Mucosa of stomach (tissue), 1 donor: ENCODE measurements at regions not wholly inside any gene's neighbourhood (a gene's known extent, or its start where the extent isn't known, plus 50 kb on each side); places are given as distances from the start of the nearest gene placed in this dataset.

Experiments used
- H3K27me3 ChIP-seq: one replicate; pipeline ENCODE4 v1.7.0; 2013; ENCODE audit warnings: mild to moderate bottlenecking, low read length; ENCODE audit not compliant: control insufficient read depth, insufficient read depth
- H3K36me3 ChIP-seq: one replicate; pipeline ENCODE4 v1.7.0; 2013; ENCODE audit warnings: low read length; ENCODE audit not compliant: control insufficient read depth, insufficient read depth
- H3K4me1 ChIP-seq: one replicate; pipeline ENCODE4 v1.7.0; 2013; ENCODE audit warnings: mild to moderate bottlenecking, low read length; ENCODE audit not compliant: control insufficient read depth, insufficient read depth
- H3K4me3 ChIP-seq: one replicate; pipeline ENCODE4 v1.7.0; 2013; ENCODE audit warnings: low read length
- H3K9ac ChIP-seq: one replicate; pipeline ENCODE4 v1.7.0; 2013; ENCODE audit warnings: mild to moderate bottlenecking, low read length, moderate library complexity
- H3K9me3 ChIP-seq: one replicate; pipeline ENCODE4 v1.7.0; 2013; ENCODE audit warnings: mild to moderate bottlenecking, low read length, moderate library complexity; ENCODE audit not compliant: control insufficient read depth
- donor health status: Pancreatic carcinoma.

DNA sequence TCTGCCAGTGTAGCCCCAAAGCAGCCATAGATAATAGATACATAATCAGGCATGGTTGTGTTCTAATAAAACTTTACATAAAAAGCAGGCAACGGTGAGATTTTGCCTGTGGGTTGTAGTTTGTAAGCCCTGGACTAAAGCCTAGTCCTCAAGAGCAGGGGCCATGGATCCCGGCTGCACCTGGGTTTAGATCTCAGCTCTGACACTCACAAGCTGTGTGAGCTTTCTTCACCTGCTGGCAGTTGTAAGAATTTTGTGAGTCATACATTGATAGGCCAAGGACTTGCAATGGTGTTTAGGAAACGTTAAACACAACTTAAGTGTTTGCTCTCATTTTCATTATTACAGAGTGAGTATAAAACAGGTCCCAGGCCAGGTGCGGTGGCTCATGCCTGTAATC, 395.8 kb upstream of the TBX3 start:
- H3K36me3 ChIP-seq, result no peaks in the 10 kb centered on the region
- H3K4me3 ChIP-seq, result no peak overlapping the region
- no peaks in the 10 kb centered on the region for H3K27me3 ChIP-seq
- H3K4me1 ChIP-seq, result peaks cover 14% of the 10 kb centered on the region
- H3K9ac ChIP-seq, result no peak overlapping the region
- no peaks in the 10 kb centered on the region for H3K9me3 ChIP-seq

DNA sequence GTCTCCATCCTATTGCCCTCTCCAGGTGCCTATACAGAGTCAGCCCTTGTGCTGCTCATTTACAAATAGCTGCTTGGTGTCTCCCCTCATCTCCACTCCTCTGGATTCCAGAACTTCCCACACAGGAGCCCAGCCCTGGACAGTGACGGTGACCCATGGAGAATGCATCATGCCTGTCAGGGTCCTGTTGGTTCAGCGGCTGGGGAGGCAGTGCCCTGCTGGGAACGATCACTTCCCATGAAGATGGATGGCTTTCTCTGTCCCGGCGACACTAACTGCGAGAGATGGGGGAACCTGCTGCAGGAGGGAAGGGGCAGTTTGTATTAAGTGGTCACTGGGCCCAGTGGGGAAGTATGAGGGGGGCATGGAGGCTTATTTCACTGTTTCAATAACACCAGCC, 395.0 kb upstream of the TBX3 start:
- H3K9me3 ChIP-seq, result no peaks in the 10 kb centered on the region
- H3K36me3 ChIP-seq, result no peaks in the 10 kb centered on the region
- H3K4me3 ChIP-seq, result no peak overlapping the region
- H3K4me1 ChIP-seq, result peaks cover 14% of the 10 kb centered on the region
- H3K9ac ChIP-seq, result no peak overlapping the region
- no peaks in the 10 kb centered on the region for H3K27me3 ChIP-seq

DNA sequence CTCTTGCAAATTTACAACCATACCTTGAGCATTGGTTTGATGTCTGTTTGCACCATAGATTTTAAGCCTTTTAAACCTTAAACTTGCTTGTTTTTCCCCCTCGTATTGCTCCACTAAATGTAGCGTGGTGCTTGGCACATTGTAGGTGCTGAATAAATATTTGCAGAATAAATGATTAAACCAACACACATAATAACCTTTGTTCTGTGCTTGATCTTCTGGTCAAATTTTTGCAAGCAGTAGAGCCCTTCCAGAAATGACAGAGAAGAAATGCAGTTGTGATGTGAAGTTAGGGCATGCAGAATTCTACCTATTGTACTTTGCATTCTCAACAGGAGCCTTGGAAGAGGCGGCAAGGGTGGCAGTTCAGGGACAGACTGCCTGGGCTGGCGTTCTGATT, 394.4 kb upstream of the TBX3 start:
- no peaks in the 10 kb centered on the region for H3K9me3 ChIP-seq
- H3K4me3 ChIP-seq, result no peak overlapping the region
- H3K9ac ChIP-seq, result no peak overlapping the region
- no peaks in the 10 kb centered on the region for H3K27me3 ChIP-seq
- H3K4me1 ChIP-seq, result peaks cover 14% of the 10 kb centered on the region
- no peaks in the 10 kb centered on the region for H3K36me3 ChIP-seq

DNA sequence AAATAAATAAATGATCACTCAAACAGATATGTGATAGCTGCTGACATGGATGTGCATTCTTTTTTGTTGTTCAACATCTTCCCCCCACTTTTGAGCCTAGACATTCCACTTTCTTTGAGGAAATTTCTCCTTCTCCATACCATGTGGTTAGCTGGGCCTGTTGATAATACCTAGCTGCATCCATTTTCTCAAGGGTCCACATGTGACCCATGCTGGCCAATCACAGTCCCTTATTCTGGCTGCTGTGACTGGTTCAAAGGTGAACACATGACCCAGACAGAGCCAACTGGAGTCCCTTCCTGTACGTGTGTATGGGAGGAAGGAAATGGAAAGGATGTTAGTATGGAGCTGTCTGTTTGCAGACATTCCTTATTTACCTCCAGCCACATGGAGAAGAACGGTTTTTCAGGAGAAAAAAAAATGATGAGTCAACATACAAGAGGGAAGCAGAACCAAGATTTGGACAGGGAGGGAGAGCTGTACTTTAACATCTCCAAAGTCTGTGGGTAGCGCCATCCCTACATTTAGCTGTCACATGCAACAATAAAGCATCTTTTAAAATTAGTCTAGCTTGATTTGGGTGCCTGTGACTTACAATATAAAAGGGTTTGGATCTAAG, 391.7 kb upstream of the TBX3 start:
- Histone ChIP-seq H3K9ac (no peak overlapping the region), H3K9me3 (no peaks in the 10 kb centered on the region), H3K36me3 (no peaks in the 10 kb centered on the region), H3K4me1 (peaks cover 5% of the 10 kb centered on the region), H3K4me3 (no peak overlapping the region), H3K27me3 (no peaks in the 10 kb centered on the region)

DNA sequence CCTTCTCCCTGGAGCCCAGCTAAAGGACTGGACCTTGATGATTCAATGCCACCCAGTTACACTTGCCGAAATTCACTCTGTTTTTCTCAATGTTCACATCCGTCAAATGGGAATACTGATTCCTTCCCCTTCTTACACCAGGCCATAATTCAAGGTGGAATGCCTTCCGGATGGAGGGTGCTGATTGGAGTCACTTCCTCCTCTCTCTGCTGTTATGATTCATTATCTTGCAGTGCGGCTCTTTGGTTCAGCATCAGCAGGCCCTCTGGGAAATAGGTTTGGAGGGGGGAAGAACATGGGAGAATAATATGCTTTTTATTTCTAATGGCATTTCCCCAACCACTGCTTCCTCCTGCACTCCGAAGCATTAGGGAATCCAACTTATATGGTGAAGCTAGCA, 390.6 kb upstream of the TBX3 start:
- no peaks in the 10 kb centered on the region for H3K36me3 ChIP-seq
- H3K9me3 ChIP-seq, result no peaks in the 10 kb centered on the region
- no peak overlapping the region for H3K9ac ChIP-seq
- H3K4me3 ChIP-seq, result no peak overlapping the region
- no peaks in the 10 kb centered on the region for H3K27me3 ChIP-seq
- H3K4me1 ChIP-seq, result peaks cover under 1% of the 10 kb centered on the region

DNA sequence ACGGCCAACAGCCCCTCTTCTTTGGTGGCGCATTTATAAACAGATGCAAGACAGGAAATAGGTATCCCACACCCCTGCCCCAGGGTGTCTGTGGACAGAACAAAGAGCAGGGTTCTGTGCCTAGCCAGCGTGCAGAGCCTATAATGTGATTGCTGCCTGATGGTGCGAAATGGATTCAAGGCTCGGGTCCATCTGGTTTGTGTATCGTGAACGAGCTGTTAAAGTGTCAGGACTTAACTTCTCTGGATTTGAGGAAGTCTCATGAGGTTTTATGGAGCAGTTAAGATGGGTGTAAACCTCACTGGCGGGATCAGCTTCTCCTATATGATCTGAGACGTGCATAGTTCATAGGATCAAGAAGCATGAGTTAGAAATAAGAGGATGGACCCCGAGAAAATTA, 388.7 kb upstream of the TBX3 start:
- H3K36me3 ChIP-seq, result no peaks in the 10 kb centered on the region
- H3K4me1 ChIP-seq, result no peaks in the 10 kb centered on the region
- no peak overlapping the region for H3K9ac ChIP-seq
- no peaks in the 10 kb centered on the region for H3K27me3 ChIP-seq
- no peak overlapping the region for H3K4me3 ChIP-seq
- H3K9me3 ChIP-seq, result no peaks in the 10 kb centered on the region

DNA sequence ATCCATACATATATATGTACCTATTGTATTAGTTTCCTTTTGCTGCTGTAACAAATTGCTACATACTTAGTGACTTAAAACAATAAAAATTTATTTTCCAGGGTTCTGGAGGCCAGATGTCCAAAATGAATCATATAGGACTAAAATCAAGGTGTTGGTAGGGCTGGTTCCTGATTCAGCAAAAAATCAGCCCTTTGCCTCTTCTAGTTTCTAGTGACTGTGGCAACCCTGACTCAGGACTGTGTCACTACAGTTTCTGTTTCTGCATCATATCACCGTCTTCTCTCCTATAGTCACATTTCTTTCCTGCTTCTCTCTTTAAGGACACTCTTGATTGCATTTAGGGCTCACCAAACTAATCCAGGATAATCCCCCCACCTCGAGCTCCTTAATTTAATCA, 386.3 kb upstream of the TBX3 start:
- H3K4me3 ChIP-seq, result no peak overlapping the region
- H3K9me3 ChIP-seq, result no peaks in the 10 kb centered on the region
- no peak overlapping the region for H3K9ac ChIP-seq
- H3K27me3 ChIP-seq, result no peaks in the 10 kb centered on the region
- no peaks in the 10 kb centered on the region for H3K36me3 ChIP-seq
- H3K4me1 ChIP-seq, result no peaks in the 10 kb centered on the region

DNA sequence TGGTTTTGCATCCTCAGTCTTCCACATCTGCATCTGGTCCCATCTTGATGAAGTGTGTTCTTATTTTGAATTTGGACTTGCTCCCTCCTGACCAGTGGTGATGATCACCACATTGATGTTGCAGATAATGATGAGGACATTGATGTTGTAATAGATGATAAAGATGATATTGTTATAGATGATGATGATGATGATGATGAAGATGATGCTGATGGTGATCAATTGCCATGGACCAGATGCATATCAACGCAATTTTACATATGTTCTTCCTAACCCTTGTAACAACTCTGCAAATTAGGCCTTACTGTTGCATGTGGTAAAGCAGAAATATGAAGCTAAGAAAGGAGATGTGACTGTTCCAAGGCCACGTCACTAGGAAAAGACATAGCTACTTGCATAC, 380.3 kb upstream of the TBX3 start:
- Histone ChIP-seq H3K9ac (no peak overlapping the region), H3K4me1 (no peaks in the 10 kb centered on the region), H3K36me3 (no peaks in the 10 kb centered on the region), H3K27me3 (no peaks in the 10 kb centered on the region), H3K4me3 (no peak overlapping the region), H3K9me3 (no peaks in the 10 kb centered on the region)

DNA sequence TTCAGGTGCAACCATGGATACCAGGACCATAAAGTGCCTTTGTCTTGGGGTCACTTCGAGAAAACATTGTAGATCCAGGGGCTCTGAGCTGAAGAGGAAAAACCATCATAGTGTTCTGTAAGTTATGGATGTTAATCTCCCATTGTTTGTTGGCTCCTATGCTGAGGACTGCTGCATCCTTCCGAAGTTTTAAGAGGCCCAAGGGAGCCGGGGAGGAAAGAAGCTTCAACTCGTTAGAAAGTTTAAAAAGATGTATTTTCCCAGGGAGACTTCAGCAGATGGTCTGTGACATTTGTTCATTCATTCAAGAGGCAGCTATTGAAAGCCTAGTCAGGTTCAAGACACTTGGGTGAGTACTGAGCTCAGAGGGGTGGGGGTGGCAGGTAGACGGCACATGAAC, 378.8 kb upstream of the TBX3 start:
- no peak overlapping the region for H3K4me3 ChIP-seq
- no peaks in the 10 kb centered on the region for H3K9me3 ChIP-seq
- H3K4me1 ChIP-seq, result no peaks in the 10 kb centered on the region
- H3K27me3 ChIP-seq, result no peaks in the 10 kb centered on the region
- no peak overlapping the region for H3K9ac ChIP-seq
- H3K36me3 ChIP-seq, result no peaks in the 10 kb centered on the region

DNA sequence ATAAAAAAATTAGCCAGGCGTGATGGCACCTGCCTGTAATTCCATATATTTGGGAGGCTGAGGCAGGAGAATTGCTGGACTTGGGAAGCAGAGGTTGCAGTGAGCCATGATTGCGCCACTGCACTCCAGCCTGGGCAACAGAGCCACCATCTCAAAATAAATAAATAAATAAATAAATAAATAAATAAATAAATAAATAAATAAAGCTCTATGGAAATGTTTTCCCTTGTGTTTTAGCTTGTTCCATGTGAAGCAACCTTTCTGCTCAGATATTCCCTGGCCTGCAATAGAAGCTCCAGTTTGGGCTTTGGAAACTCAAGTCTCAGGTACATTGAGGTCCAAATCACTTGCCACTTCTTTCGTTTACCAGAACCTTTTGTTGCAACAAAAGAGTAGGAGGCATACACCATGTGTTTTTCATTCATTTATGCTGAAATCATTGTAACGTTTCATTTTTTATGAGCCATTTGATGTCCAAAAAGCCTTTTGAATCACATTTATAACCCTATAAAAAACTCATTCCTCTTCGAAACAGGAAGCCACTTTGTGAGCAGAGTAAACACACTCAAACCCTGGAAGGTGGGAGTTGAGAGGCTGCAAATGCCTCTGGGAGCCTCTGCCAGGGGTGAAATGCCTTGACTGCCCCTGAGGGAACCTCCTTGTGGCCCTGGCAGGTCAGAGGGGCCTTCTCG, 376.6 kb upstream of the TBX3 start:
- Histone ChIP-seq H3K9me3 (no peaks in the 10 kb centered on the region), H3K9ac (no peak overlapping the region), H3K4me3 (no peak overlapping the region), H3K4me1 (no peaks in the 10 kb centered on the region), H3K36me3 (no peaks in the 10 kb centered on the region), H3K27me3 (no peaks in the 10 kb centered on the region)

DNA sequence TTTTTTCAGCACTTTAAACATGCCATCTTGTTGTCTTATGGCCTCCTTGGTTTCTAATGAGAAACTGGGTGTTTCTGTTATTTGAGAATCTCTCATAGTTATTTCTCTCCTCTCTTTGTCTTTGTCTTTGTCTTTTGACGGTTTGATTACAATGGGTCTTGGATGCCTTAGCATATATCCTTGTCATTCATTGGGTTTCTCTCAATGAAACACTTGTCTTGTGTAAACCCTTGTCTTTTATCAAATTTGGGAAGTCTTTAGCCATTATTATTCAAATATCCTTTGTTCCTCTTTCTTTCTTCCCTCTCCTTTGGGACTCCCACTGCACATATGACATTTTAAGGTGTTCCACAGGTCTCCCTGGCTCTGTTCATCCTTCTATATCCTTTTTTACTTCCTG, 373.5 kb upstream of the TBX3 start:
- no peak overlapping the region for H3K4me3 ChIP-seq
- no peaks in the 10 kb centered on the region for H3K27me3 ChIP-seq
- H3K4me1 ChIP-seq, result no peaks in the 10 kb centered on the region
- H3K36me3 ChIP-seq, result no peaks in the 10 kb centered on the region
- H3K9ac ChIP-seq, result no peak overlapping the region
- H3K9me3 ChIP-seq, result no peaks in the 10 kb centered on the region

DNA sequence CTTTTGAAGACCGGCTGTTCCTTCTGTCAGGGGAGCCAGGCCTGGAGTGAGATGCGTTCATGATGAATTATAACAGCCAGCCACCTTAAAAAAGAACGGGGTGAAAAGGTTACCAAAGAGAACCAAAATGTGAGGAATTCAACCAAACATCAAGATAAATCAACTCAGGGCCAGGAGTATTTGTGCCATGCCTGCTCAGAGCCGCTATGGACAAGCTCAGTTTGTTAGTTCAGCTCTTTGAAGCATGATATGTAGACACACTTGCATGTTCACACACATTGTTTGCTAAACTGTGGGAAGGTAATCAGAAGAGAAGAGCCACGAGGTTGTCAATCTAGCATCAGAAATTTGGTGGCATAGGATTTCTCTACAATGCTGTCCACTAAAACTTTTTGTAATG, 367.4 kb upstream of the TBX3 start:
- no peaks in the 10 kb centered on the region for H3K36me3 ChIP-seq
- no peaks in the 10 kb centered on the region for H3K27me3 ChIP-seq
- no peaks in the 10 kb centered on the region for H3K9me3 ChIP-seq
- H3K4me1 ChIP-seq, result no peaks in the 10 kb centered on the region
- H3K4me3 ChIP-seq, result no peak overlapping the region
- H3K9ac ChIP-seq, result no peak overlapping the region

DNA sequence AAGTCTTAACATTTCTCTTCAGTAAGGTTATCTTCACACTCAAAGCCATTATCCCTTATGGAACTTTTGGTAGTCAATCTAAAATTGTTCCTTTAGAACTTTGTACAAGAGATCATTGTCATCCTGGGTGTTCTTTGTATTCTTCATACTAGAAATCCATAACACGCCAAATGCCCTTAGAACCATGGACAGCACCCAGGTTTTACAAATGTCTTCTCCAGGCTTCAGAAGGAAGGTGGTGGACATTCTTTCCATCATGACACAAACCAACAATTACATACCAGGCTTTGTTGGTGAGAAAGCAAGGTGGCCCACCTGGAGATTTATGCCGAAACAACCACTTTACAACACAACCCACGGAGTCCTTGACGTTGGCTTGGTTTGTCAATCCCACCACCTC, 365.6 kb upstream of the TBX3 start:
- Histone ChIP-seq H3K9me3 (no peaks in the 10 kb centered on the region), H3K4me1 (no peaks in the 10 kb centered on the region), H3K4me3 (no peak overlapping the region), H3K9ac (no peak overlapping the region), H3K36me3 (no peaks in the 10 kb centered on the region), H3K27me3 (no peaks in the 10 kb centered on the region)
